Left forelimb (tissue), 1 donor: ENCODE measurements at regions not wholly inside any gene's neighbourhood (a gene's known extent, or its start where the extent isn't known, plus 50 kb on each side); places are given as distances from the start of the nearest gene placed in this dataset.

Experiments used
- DNase-seq: peaks from one replicate; pipeline ENCODE4 v3.0.0-alpha.2; 2018; ENCODE audit warnings: low spot score

GRCh38 chr13:33711436-33711835 is 106.5 kb upstream of the RFC3 start:
- no peak for DNase-seq

DNA sequence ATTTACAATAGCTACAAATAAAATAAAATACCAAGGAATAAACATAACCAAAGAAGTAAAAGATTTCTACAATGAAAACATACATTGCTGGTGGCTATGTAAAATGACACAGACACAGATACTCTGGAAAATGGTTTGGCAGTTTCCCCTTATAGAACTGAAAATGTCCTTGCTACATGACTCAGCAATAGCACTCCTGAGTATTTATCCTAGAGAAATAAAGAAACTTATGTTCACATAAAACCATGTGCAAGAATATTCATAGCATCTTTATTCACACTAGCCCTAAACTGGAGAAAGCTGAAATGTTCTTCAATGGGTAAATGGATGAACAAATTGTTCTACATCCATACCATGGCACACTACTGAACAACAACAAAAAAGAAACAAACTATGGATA is 100.2 kb upstream of the RFC3 start:
- DNase-seq: no peak

- DNase-seq: no peak
Measured at GRCh38 chr13:33721724-33722123, 96.2 kb upstream of the RFC3 start.

DNA sequence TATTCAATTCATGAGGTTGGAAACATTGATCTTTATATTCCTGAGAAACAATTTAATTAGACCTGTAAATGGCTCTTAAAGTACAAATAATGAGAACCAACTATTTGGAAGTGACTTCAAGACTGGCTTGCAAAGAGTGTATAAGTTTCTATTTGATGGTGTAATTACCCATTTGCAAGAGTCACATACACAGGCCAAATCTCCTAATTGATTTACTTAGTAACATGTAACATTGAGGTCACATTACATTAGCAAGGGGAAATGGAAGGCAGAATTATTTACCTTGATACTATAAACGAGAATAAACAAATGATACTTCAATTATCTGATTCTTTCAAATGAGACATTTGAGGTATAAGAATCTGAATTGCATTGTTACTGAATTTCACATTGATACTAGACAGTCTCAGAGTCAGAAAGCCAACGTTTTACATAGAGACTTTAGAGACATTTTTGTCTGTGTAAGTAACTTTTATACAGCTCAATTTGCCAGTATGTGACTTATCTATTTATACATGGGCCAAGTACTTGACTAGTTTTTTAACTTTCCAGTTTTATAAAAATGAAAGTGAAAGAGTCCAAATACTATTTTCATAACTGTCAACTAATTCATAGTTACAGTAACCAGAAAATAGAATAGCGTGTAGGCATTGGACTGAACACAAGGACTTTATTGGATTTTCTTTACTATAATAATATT is 95.6 kb upstream of the RFC3 start:
- DNase-seq: no peak

DNA sequence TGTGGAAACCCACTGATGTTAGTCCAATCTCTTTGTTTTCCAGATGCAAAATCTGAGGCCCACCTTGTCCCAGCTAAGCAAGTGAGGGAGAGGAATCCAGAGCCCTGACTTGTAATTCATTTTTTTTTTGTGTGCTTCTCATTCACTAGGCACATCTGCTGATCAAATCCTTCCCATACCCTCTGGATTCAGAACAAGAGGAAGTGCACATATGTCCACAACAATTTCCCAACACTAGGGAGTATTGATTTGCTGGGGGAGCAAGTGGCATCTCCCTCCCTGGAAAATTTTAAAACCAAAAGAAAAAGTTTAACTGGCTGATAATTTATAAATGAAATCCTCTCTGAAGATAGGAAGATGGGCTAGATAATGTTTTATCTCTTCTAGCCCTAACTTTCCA is 94.6 kb upstream of the RFC3 start:
- DNase-seq: no peak

- peak; percentile 72 for DNase-seq
Measured at GRCh38 chr13:33723772-33724435, 94.0 kb upstream of the RFC3 start.

- no peak for DNase-seq
Measured at GRCh38 chr13:33725340-33725739, 92.6 kb upstream of the RFC3 start.

DNA sequence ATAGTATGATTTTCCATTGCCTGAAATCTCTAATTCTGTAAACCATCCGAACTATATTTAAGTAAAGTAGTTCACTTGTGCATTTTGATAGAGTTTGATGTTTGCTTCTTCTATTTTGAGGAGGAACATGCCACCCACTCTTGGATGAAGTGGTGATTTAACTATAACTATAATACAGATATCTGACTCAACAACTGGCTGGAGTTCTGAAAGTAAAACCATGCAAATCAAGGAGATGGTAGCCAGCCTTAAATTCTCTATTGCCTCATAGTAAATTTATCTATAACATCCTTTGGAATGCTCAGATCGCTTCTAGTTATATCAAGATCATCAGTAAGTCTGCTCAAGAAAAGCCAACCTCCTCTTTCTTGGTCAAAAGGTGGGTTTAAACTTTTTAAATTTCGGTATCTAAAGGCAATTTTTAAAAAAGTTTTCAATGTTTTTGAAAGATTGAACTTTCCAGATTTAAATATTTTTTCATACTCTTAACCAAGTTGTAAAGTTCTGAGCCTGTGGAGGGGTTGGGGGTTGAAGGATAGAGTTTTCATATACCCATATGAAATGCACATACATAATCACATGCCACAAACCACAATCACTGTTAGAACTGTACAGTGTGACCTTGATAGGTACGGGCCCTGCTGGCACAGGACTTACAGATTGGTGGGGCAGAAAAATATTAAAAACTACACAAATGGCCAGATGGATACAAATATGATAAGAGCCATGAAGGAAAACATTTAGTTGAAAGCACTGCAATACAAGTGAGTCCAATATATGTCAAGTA is 90.5 kb upstream of the RFC3 start:
- DNase-seq: no peak

DNA sequence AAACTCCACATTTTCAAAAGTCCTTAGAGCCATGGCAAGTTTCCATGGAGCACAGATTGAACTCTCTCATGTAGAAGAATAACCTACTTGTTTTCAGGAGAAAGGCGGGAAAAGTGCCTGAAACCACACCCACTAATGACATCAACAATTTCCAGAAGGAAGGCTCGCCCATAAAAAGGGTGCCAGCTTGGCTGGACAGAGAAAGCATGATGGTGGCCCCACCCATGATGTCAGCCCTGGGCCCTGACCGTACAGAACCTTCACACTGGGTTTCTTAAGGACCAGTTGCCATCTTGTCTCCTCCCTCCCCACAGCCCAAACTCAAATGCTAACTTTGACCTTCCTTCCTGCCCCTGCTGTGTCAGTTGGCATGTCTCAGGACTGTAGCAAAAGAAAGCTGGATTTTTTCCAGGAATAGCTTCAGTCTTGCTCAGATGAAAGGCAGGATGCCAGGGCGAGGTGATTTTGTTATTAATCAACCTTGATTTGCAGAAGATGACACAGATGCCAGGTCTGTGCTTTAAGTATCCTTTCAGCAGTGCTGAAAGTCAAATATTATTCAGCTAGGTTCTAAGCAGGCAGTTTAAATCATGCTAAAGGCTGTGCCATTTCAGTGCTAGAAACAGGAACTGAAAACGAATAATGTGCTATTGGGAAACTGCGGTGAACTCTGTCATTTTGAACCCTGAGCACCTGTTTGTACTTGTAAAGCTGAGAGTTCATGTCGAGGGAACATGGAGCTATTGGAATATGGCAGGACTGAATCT is 89.5 kb upstream of the RFC3 start:
- DNase-seq: no peak

DNA sequence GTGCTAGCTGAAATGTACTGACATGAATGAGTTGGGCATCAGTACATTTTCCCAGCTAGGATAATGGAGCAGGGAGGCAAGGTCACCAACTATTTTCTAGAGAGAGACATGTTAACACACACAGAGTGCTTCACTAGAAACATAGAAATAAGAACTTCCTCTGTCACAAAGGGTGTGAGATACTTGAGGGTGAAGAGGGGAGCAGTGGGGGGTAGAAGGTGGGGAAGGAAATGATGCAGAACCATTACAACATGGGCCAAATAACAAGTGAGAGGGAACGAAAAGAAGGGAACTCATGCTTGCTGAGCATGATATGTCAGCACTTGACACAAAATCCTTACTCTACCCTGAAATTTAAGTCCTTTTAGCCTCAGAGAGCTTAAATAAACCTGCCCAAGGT is 87.8 kb upstream of the RFC3 start:
- no peak for DNase-seq

DNA sequence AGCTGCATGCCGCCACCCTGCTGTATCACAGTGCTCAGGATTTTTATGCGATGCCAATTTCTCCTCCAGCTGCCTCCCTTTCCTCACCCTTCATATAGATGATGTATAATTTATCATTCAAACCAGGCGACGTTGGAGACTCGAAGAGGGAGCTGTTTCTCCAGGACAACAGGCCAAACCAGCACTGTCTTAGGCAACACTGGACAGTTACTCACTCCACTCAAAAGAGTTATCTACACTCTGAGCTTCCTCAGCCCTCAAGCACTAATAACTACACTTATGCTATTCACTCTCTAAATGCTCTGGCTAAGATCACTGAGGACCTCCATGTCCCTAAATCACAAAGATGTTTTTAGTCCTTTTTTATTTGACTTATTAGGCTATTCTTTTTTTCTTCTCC is 87.3 kb upstream of the RFC3 start:
- DNase-seq: no peak

DNA sequence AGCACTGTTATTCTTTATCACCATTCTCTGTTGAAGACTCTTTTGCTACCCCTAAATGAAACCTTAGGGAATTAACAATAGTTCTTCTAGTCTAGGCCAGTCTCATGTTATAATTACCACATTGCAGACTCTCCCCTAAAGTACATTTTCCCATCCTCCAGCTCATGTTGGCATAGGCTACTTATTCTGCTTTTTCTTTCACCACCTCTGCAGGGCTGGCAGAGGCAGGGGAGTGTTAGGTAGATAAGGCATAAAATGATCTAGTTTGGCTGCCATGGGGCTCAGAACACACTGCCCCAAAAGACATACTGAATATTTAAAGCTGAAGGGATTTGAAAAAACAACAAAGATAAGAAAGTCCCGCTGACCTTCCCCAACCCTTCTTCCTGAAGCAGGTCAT is 82.7 kb upstream of the RFC3 start:
- no peak for DNase-seq

- no peak for DNase-seq
Measured at GRCh38 chr13:33739254-33739653, 78.7 kb upstream of the RFC3 start.

GRCh38 chr13:33740134-33740538 is 77.8 kb upstream of the RFC3 start:
- no peak for DNase-seq

DNA sequence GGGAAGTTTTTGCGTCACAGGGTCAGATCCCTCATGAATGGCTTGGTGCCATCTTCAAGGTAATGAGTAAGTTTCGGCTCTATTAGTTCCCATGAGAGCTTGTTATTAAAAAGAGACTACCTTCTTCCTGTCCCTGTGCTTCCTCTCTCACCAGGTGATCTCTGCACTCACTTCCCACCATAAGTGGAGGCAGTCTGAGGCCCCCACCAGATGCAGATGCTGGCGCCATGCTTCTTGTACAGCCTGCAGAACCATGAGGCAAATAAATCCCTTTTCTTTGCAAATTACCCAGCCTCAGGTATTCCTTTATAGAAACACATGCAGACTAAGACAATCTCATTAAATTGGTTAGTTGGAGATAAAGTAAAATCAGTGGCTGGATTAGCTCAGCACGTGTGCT is 75.6 kb upstream of the RFC3 start:
- no peak for DNase-seq

DNA sequence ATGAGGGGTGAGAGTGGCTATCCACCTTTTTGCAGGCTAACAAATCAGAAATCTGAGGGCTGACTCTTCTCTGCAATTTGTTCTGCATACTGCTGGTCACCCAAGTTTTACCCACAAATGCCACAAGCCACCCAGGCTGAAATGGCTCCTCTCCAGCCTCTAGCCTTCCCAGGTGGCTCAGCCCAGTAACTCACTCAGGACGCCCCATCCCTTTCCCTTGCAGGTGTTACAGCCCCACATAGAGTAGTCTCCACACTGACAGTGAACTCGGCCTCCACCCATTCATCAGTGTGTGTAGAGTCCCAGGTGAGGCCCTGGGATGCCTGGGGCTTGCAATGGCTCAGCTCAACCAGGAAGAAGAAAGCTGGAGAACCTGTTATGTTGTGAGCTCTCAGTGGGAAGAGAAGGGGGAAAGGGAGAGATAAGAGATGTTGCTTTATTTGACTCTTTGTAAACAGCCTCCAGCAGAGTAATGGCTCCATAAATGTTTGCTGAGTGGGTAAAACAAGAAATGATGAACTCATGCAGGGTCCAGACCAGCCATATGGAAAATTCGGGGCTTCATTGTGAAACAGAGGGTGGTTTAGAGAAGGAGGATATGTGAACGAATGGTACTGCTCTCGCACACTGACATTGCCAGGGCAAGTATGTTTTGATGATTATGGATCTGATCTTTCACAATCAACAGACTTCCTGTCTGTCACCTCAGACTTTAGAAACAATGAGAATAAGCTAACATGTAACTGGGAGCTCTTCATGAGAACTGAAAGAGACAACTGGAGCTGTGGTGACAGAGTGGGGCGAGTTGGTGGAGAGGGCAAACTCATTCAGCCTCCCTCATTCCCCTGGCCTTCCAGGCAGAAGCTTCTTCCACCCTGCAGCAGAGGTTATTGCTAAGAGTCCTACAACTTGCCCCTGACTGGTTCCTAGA is 74.2 kb upstream of the RFC3 start:
- DNase-seq: no peak

DNA sequence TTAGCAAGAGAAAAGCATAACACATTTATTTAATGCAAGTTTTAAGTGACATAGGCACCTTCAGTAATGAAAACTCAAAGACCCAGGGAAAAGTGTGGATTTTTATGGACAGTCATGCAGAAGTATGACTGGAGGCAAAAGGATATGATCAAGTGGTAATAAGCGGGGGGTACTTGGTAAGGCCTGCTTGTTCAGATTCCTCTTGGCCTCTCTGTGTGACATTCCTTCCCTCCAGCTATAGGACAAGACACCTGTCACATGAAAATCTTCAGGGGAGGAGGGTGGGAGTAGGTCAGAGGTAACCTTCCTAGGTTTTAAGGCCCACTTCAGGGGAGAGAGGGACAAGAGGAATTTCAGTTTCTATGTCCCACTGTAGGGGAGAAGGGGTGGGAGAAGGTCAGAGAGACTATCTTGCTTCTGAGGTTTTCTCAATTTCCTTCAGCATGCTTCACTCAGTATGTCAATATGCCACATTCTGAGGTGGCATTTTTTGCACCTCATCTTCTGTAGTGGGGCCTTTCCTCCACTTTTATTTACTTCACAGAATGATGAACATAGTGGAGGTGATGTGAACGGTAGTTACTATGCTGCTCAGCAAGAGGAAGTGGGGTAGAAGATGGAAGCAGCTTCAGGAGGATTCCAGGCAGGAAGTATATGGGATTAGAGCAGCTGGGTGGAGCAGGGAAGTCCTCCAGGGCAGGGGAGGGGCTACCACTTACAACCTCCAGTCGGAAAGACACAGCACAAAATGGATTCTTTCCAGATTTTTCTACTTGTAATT is 73.2 kb upstream of the RFC3 start:
- no peak for DNase-seq

DNA sequence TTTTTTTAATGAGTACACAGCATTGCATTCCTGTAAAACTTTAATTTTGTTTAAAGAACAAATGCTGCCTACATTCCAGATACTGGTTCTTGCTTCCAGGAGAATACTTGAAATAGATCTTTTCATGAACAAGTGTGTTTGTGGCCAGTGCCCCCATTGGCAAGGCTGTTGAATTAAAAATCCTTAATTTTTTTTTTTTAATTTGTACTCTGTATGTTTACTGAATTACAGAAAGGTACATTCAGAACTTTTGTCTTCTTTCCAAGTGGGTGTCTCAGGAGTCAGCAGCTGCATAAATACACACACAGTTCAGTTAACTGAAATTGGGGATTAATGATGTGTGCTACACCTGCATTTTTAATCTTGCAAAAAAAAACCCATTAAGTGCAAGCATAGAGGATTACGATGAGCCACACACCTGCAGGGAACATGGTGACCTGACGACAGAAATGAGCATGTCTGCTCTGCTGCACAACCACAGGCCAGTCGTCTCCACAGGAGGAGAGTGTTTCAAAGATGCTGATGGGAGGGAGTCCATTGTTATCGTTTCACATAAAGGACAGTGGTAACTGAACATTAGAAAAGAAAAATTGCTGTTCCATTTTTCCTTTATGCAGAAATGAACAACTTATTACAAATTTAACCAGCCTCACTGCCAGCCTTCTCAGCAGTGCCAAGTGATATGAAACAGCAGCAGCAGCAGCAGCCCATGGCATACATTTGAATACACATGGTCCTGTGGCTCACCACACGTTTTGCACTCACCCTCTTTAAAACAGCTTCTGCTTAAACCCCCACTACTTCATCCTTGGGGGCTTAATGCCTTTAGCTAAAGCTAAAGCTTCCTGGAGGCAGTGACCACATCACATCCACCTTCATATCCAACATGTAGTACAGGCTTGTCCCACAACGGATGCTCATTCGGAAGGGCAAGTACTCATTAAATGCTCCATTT is 72.3 kb upstream of the RFC3 start:
- DNase-seq: no peak

DNA sequence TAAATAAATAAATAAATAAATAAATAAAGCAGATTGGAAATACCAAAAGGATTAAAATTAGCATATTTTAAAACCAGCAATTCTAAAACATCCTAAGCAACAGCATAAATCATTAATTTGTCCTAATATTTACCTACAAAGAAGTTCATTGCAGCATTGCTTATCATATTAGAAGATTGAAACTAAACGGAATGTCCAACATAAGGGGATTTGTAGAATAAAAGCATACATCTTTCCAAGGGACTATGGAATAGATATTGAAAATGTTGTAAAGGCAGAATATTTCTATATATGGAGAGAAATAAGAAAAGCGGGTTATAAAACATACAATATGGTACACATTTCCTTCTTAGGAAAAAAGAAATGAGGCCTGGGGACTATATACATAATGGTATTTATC is 71.1 kb upstream of the RFC3 start:
- no peak for DNase-seq
